ENCODE measurements at regions not wholly inside any gene's neighbourhood (a gene's known extent, or its start where the extent isn't known, plus 50 kb on each side); places are given as distances from the start of the nearest gene placed in this dataset.

DNA sequence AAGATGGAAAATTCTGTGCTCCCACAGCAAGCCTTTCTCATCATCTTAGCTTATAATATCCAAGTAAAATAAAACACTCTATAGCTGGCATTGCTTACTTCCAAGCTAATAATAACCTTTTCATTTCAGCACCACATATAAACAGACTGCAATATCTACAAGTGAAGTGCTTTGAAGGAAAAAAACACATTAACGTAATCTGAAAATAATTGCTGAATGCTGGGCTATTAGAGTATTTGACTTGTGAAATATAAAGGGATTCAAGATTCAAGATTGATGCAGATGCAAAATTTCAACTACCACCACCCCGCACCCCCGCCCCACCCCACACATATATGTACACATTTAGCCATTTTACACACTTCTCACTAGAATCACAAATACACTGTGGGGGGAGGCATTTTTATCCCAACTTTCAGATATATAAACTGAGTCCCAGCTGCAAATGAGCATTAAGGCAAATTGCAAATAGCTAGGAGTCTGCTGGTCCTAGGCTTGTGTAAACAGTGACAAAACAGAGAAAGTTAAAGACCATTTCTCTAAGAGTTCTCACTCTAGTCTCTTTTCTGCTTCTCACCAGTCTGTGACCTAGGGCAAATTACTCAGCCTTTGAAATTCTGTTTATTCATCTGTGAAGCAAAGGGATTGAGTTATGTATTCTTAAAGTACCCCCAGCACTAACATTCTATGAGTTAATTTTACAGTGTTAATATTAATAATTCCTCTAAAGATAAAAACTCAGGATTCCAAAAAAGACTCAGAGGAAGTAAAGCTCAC lies 489.4 kb downstream of the PRELID2 start:
- no peak for DNase-seq

DNA sequence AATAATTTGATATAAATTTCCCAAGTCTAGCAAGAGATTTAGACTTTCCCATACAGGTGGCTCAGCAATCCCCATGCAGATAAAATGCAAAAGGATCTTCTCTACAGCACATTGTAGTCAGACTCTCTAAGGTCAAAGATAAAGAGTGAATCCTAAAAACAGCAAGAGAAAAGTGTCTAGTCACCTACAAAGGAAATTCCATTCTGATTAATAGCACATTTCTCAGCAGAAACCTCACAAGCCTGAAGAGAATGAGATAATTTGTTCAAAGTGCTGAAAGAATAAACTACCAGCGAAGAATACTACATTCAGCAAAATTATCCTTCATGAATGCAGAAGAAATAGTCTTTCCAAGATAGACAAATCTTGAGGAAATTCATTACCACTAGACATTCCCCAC lies 493.3 kb downstream of the PRELID2 start:
- no peak for DNase-seq

DNA sequence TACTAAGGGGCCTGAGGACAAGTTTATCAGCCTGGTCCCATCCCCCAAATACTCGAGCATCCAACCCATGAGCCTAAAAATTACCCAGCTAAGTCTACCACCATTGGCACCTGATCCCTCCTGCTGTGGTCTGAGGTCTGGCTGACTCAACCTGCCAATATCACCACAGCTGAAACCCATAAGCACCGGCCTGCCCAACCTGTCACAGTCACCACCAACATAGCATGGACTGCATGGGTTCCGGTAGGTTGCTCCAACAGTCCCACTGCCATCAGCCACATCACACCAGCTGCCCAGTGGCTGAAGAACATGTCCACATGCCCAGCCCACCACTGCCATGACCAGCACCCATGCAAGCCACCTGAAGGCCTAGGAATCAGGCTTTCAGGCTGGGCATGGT lies 495.0 kb downstream of the PRELID2 start:
- no peak for DNase-seq

DNA sequence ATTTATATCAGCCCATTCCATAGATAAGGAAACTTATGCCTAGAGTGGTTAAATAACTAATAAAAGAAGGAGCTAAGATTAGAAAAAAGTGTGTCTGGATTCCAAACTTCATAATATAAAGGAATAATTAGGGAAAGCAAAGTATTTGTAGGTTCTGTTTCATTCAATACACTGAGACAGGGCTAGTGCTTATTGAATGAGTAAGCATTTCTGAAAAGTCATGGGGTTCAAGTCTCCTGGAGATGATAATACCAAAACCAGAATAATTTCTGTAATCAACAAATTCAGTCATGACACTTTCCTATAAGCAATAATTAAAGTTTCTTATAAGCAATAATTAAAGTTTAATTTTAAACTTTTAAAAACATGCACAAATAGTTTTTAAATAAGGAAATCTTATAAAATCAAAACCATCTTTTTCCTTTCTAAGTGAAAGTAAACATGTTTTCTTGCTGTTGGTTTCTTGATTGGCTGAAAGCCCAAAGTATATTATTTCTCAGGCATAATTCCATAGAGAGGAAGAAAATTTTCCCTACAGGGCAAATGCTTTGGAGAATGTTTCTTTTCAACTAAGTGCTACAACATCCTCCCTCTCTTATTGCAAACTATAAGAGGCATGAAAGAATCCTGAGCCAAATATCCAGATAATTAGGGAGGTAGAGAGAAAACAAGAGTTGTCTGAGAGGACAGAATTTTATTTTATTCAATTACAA lies 510.2 kb downstream of the PRELID2 start:
- DNase-seq, result no peak

DNA sequence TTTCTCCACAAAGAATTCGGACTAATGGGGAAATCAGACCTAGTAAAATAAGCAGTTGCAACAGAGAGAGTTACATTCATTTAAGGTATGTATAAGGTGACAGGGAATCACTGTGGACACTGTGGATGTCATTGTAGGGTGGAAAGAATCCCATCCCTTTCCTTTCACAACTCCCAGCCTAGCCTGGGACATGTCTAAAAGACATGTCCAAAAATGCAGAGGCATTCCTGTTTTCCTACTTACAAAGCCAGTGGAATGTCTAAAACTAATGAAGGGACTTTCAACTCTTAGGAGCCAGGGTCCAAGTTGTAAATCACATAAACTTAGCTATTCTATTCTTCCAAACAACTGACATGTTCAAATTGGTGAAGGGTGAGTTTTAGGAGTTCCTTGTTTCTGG lies 511.0 kb downstream of the PRELID2 start:
- DNase-seq, result no peak

DNA sequence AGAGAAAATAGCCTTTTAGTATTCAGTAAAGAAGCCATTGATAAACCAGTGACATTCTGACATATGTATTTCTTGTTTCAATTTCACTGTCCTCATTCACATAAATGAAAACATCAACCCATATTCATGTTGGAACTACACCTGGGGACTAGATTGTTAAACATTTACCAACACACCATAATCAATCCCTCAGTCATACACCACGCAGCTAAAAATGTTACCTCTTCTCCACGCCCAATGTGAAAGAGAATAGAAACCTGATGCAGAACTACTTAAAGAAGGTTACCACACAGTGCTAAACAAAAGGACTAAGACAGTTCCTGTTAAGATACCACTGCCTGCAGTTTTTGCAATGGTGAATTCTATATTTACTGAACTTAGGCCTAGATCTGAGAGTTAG lies 518.9 kb downstream of the PRELID2 start:
- no peak for DNase-seq

DNA sequence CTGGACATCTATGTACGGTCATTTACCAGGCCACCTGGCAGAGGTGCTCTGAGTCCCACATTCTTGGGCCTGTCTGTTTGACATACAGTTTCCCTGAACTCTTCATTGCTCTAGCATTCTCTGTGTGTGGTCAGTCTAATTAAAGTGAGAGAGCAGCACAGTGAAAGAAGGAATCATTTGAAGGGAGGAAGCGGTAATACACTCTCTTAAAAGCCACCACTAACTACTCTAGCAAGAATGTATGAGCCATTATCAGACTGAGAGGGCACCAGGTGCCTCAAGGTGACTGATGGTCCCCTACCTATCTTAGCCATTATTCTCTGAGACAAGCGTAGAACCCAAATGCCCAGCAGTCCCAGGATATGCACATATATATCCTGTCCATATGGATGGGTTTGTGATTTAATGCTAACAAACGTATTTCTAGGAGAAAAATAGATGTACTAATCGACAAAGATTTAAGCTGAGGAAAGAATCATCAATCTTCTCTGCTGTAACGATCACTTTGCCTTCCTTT lies 527.2 kb downstream of the PRELID2 start:
- no peak for DNase-seq

DNA sequence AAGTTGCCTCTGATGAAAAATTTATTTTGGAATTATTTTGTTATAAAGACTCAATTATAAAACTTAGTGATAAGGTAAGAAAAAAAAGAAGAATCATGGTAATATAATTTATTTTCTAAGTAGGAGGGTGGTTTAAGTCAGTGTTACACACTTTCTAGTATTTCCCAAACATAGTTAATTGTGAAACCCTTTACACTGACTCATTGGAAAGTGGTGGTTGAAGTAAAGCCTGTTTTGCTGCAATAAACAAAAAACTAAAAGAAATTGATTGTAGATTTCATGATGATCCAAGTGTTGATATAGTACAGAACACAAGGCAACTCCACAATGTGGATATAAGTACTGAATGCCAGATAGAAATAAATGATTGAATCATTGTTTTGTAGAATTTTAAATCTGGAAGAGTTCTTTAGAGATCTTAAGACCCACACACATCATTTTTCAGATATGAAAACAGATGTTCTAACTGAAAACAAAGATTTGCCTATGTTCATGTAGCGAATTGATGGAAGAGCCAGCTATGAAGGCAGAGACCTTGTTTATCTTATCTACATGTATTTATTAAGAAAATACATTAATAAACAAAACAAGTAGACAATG lies 539.8 kb downstream of the PRELID2 start:
- DNase-seq, result no peak

DNA sequence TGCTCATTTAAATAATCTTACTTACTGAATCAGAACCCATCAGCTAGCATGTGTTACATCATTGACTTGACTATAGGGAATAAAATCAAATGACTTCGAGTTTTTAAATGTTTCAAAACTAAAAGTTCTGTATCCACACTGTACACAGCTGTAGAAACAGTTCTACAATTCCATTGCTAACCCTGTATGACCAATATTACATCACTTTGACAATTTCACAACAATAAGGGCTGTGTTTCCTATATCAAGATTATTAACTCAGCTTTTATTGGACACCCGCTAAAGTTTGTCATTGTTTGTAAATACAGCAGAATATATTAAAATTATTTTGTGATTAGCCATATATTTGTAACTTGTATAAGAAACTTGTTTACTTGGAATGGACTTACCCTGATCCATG lies 540.8 kb downstream of the PRELID2 start:
- DNase-seq, result no peak

DNA sequence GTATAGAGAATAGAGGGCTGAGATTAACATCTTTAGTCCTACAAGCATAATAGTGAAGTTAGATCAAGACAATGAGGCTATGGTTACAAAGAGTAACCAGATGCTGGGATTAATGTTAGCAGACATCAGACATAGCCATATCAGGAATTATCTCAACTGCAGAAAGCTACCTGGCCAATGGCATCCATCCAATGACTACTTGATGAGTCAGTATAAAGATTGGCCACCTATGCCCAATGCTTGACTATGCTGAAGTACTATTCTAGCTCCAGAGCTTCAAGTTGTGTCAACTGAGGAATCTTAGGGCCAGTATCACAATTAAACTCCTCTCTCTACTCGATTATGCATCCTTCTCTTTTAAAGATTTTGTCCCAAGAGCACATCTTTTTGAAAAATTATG lies 541.4 kb downstream of the PRELID2 start:
- no peak for DNase-seq

DNA sequence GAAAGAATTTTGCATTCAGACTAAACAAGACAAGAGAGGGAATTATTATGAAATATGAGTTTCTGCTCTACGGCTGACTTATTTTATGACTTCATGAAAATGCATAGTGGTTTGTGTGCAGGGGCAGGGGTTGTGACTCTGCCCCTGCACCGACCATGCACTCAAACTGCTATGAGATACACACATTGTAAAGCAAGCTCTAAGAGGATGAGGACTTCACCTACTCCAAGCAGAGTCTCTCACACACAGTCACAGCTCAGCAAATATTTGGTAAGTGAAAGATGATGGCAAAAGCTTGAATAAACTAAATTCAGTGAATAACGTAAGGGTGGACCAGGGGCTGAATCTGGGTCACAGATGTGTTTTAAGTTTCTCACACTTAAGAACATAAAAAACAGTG lies 542.9 kb downstream of the PRELID2 start:
- DNase-seq, result no peak

DNA sequence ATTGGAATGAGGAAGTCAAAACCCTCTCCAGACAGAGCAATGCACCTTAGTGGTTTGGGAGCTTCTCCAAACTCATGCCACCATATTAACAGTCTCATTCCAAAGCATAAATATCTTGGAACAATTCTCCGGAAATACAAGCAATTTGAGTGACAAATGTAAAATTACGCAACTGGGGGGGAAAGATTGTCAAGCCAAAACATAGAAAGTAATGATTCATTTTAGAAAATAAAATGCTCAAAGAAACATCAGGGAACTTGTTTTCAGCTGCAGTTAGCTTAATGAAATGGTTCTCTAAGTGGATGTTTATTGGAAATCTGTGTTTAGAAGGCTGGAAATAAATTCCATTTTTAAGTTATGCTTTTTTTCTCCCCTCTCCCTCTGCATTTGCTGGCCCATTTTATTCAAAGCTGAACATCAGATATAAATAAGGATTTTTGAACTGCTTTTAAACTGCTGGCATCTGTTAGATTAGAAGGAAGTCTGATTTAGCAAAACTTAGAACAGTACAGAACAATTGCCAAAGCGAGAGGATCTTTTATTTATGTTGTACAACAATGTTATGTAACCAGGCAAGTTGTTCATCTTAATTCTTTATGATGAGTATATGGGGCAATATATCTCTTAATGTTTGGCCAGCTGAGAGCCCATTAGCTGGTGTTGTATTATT lies 551.9 kb downstream of the PRELID2 start:
- DNase-seq, result no peak

DNA sequence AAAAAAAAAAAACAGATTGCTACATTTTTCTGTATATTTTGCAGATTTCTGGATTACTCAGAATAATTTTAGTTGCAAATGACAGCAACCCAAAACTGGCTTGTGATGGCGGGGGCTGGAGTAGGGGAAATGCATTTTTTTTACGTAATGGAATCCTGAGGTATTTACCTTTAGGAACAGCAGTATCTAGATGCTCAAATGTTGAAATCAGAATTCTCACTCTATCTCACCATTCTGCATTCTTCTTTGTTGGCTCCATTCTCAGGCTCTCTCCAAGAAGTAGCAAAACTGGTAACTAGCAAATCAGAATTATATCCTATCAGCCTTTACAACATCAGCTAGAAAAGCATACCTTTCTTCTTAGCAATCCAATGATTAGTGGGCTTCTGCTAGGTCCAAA lies 554.3 kb downstream of the PRELID2 start:
- DNase-seq, result no peak

DNA sequence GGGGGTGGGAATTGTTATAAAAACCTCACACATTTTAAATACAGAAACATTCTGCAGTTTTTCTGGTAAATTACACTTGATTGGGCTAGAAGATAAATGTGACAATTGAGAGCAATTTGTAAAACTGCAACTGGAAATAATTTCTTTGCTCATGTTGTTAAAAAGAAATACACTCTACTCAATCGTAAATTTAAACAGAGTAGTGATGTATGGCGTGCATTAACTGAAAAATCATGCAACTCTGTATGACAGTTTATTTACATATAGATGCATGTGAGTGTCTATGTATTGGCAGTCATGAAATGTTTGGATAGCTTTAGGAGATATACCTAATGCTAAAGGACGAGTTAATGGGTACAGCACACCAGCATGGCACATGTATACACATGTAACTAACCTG lies 554.9 kb downstream of the PRELID2 start:
- no peak for DNase-seq

DNA sequence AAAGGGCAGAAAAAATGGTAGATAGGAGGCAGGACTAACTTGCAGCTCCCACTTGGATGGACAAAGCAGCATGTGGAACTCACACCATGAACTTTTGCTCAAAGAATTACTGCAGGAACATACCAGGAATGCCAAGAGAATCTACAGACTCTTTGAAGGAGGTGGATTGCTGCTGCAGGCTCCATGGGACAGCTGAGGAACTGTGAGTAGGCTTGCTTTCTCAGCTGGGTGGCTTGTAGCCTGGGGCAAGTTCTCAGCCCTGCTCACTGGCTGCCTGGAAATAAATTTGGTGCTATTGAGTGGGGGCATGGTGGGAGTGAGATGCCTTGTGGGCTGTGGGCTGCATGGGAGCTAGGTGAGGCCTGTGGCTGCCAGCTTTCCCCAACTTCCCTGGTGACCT lies 574.5 kb downstream of the PRELID2 start:
- DNase-seq, result no peak

DNA sequence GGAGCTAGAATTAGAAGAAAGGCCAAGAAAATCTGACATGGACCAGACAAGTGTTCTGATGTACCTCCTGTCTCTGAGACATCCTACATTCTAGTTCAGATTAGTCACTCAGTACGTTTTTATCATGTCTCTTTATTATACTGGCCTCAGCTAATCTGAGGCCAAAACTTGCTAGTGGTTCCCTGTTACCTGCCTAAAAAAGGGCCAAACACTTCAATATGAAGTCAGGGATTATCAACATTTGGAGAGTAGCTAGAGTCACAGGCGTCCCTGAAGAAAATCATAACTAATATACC lies 587.4 kb downstream of the PRELID2 start:
- no peak for DNase-seq

DNA sequence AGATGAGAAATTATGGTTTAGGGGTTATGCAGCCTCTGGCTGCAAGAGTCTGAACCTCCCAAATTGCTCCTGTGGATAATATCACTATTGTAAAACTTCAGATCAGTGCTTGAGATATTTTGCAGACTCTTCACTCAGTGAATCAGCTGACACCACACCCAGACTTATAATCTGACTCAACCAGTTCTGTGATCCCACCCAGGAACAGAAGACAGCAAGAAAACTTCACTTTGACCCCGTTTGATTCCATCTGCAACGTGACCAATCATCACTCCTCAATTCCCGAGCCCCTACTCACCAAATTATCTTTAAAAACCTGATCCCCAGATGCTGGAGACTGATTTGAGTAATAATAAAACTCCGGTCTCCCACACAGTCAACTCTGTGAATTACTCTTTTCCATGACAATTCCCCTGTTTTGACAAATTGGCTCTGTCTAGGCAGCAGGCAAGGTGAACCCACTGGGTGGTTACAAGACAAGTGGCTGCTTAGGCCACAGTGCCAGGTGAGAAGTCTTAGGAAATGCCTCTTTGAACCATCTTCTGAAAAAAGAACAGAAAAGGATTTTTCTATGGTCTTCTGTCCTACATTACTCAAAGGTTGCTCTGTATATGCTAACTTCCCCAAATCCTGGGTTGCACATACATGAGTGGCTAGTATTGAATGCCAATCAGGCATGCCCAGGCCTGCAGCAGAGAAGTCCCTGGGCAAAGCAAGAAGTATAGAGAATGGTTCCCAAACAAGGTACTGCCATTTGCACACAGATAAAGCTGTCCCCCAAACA lies 588.0 kb downstream of the PRELID2 start:
- no peak for DNase-seq

DNA sequence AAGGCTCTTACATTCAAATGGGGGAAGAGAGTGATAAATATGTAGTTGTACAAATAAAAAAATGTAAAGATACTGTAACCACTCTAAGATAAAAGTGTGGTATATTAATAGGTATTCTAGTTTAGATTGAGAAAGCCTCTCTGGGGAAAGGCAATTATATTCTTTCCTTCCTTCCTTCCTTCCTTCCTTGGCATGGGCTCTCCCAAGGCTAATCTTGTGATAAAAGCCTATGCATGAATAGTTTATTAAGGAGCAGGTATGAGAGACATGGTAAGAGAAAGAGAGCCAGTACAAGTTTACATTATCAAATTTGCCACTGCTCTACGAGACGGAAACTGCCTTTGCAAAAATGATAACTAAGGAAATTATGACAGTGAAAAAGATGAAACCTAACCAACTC lies 588.8 kb downstream of the PRELID2 start:
- DNase-seq, result no peak

DNA sequence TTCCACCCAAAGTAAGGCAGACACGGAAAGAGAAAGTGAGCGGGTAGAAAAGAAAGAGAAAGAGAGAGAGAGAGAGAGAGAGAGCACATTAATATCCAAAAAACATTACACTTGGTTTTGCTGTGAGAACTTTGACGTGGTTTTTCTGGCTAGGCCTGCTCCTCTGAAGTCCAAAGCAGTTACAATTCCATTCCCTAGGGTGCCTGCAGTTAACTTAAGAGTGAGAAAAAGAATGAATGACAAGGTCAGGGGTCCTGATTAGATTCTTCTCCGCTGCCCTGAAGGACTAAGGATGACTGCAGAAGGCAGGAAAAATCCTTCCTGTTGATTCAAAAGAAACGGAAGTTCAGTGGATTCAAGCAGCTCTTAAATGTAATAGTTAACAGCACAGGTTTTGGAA lies 589.8 kb downstream of the PRELID2 start:
- DNase-seq, result no peak

DNA sequence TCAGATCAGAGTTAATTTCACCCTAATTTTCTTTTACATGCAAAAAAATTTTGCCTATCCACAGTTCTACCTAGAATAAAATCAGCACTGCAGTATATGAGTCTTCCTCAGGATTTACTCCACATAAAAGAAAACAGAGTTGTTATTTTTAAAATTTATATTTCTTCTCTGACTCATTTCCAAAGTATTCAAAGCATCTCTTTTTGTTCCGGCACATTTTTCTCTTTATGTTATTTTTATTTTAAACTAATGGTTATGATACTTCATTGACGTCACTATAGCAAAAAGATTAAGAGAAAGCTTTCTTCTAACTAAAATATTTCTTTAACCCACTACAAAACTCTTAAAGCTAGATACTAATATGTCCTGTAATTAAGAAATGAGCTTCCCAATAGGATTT lies 590.4 kb downstream of the PRELID2 start:
- DNase-seq, result no peak

DNA sequence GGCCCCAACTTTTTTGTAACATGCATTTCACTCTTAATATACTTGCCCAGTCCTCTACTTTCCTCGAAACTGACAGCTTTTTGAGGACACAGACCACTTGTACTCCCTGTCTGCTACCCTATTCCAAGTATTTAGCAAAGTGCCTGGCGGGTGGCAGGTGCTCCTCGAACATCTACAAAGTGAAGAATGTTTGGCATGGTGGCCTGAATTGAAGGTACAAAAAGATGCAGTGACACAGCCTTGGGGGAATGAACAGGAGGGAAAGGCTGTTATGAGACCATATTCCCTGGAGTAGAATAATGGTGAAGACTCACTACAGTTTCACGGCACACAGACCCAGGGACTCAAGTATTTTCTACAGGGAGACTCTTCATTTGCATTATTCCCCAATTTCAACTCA lies 590.9 kb downstream of the PRELID2 start:
- DNase-seq, result no peak

DNA sequence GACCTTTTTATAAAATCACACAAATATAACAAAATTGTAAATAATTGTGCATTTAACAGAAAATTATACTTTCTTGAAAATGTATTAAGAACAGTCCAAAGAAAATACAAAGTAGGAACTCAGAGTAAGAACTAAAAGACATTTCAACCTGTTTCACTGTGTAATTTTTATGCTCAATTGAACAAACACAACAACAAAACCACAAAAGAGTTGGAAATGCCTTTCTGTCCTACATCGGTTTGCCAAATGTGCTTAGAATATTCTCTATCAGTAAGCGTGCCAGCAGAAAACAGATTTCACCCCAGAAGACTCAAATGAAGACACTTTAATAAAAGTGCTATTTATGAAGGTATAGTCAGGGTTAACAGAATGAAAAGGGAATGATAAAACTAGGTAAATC lies 592.1 kb downstream of the PRELID2 start:
- no peak for DNase-seq

DNA sequence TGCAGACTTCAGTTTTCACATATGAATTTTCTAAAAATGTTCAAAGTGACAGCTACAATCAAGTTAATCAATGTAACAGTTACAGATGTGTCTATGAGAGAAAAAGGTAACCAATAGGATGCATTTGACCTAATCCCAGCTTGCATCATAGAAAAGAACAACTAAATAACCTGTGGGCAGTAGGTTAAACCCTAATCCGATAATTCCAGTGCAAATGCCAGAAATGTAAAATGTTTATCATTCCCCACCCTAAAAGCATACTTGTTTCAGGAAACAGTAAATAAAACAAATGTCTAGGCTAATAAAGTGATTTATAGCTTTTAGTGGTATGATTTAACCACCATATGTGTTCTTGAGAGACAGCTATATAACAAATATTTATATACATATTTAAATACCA lies 592.6 kb downstream of the PRELID2 start:
- DNase-seq, result no peak
